ENCODE measurements at regions not wholly inside any gene's neighbourhood (a gene's known extent, or its start where the extent isn't known, plus 50 kb on each side); places are given as distances from the start of the nearest gene placed in this dataset.

GRCh38 chr20:50390685-50391443, 119.3 kb upstream of the PTPN1 start:
- no peak for DNase-seq
- Mint-ChIP-seq H3K27me3 (peaks cover 23% of the 10 kb centered on the region), H3K4me1 (peaks cover 10% of the 10 kb centered on the region), H3K4me3 (no peak overlapping the region), H3K9me3 (no peaks in the 10 kb centered on the region), H3K36me3 (ENCODE audit: low read depth) (no peaks in the 10 kb centered on the region), H3K27ac (no peak overlapping the region)
- TF ChIP-seq CTCF (IDR thresholded peaks at IDR 0.05) = no peak
- POLR2A ChIA-PET = no interaction called here
- intact Hi-C loops (cut with micrococcal nuclease) = no loop called here
- ATAC-seq (ENCODE audit: low read depth) = no peak
- CTCF ChIA-PET = no interaction called here

- no peaks in the 10 kb centered on the region for H3K36me3 Mint-ChIP-seq (ENCODE audit: low read depth)
- no peak for ATAC-seq (ENCODE audit: low read depth)
- H3K9me3 Mint-ChIP-seq = no peaks in the 10 kb centered on the region
- no peak overlapping the region for H3K27ac Mint-ChIP-seq
- peaks cover 16% of the 10 kb centered on the region for H3K27me3 Mint-ChIP-seq
- DNase-seq = no peak
- intact Hi-C loops (cut with micrococcal nuclease) = no loop called here
- no peak overlapping the region for H3K4me3 Mint-ChIP-seq
- ChIA-PET POLR2A (no interaction called here), CTCF (no interaction called here)
- no peak for TF ChIP-seq CTCF (IDR thresholded peaks at IDR 0.05)
- peaks cover 7% of the 10 kb centered on the region for H3K4me1 Mint-ChIP-seq
Observed at GRCh38 chr20:50391444-50392137, 118.6 kb upstream of the PTPN1 start.

- intact Hi-C loops (cut with micrococcal nuclease) = no loop called here
- ChIA-PET CTCF (interaction anchor here (0.6 kb wide), 1 partner anchor 183 kb away, joined by 3 read pairs; no protein-coding TSS in a partner anchor), POLR2A (no interaction called here)
- Mint-ChIP-seq H3K4me3 (no peak overlapping the region), H3K27ac (no peak overlapping the region), H3K36me3 (ENCODE audit: low read depth) (no peaks in the 10 kb centered on the region), H3K9me3 (no peaks in the 10 kb centered on the region), H3K4me1 (peaks cover 5% of the 10 kb centered on the region), H3K27me3 (peaks cover 13% of the 10 kb centered on the region)
- no peak for TF ChIP-seq CTCF (IDR thresholded peaks at IDR 0.05)
- ATAC-seq (ENCODE audit: low read depth) (no peak), DNase-seq (no peak)
Observed at GRCh38 chr20:50392138-50392866, 117.9 kb upstream of the PTPN1 start.

- CTCF ChIA-PET = interaction anchor here (0.6 kb wide), 1 partner anchor 182 kb away, joined by 3 read pairs; no protein-coding TSS in a partner anchor
- TF ChIP-seq CTCF (IDR thresholded peaks at IDR 0.05) = no peak
- peaks cover 5% of the 10 kb centered on the region for H3K4me1 Mint-ChIP-seq
Observed at GRCh38 chr20:50393242-50393641, 116.9 kb upstream of the PTPN1 start.

More at GRCh38 chr20:50393242-50393641, 116.9 kb upstream of the PTPN1 start:
- Mint-ChIP-seq H3K27me3 (peaks cover 11% of the 10 kb centered on the region), H3K4me3 (no peak overlapping the region), H3K36me3 (ENCODE audit: low read depth) (no peaks in the 10 kb centered on the region), H3K9me3 (no peaks in the 10 kb centered on the region), H3K27ac (no peak overlapping the region)
- DNase-seq (no peak), ATAC-seq (ENCODE audit: low read depth) (no peak)
- POLR2A ChIA-PET = interaction anchor here (0.8 kb wide), 1 partner anchor 202 kb away, joined by 11 read pairs; no protein-coding TSS in a partner anchor
- intact Hi-C loops (cut with micrococcal nuclease) = no loop called here

Measured in activated B cell treated with CpG ODN at 0.5 μM for 24 hours (primary cell).